ENCODE measurements at regions not wholly inside any gene's neighbourhood (a gene's known extent, or its start where the extent isn't known, plus 50 kb on each side); places are given as distances from the start of the nearest gene placed in this dataset.

DNA sequence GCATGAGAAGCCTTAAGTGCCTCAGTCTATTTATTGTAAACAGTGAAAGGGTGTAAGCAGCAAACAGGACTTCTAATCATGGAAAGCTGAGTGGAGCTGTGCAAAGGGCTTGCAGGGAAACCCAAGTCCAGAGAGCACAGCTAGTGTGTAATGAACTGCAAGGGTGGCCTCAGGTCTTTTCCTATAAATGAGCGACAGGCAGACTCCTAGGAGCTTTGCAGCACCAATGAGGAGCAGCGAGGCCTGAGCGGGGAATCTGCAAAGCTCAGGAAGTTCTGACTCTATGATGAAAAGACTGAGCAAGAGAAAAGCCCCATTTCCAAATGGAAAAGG lies 250.1 kb upstream of the MAP3K1 start:
- no peak overlapping the region for H3K27ac ChIP-seq (ENCODE audit: control insufficient read depth, insufficient read depth, low read length)
- H2AFZ ChIP-seq (ENCODE audit: control insufficient read depth, low read length), result no peak overlapping the region
- DNase-seq (ENCODE audit: low read depth, low spot score) (no peak), FAIRE-seq (no peak)
- no peaks in the 10 kb centered on the region for H4K20me1 ChIP-seq (ENCODE audit: control insufficient read depth, extremely low read depth, insufficient read depth, low read length)
- dilution Hi-C loops (cut with MboI; ENCODE audit: extremely low pct_ligation_motif_present, low sequenced_read_pairs), result no loop called here
- no peak for TF ChIP-seq EZH2 (IDR thresholded peaks at IDR 0.05; ENCODE audit: low read length)
- TF ChIP-seq, protein P1, sequence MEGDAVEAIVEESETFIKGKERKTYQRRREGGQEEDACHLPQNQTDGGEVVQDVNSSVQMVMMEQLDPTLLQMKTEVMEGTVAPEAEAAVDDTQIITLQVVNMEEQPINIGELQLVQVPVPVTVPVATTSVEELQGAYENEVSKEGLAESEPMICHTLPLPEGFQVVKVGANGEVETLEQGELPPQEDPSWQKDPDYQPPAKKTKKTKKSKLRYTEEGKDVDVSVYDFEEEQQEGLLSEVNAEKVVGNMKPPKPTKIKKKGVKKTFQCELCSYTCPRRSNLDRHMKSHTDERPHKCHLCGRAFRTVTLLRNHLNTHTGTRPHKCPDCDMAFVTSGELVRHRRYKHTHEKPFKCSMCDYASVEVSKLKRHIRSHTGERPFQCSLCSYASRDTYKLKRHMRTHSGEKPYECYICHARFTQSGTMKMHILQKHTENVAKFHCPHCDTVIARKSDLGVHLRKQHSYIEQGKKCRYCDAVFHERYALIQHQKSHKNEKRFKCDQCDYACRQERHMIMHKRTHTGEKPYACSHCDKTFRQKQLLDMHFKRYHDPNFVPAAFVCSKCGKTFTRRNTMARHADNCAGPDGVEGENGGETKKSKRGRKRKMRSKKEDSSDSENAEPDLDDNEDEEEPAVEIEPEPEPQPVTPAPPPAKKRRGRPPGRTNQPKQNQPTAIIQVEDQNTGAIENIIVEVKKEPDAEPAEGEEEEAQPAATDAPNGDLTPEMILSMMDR (optimal IDR thresholded peaks at IDR 0.05 in 1 of 3, IDR thresholded peaks at IDR 0.05 in 1 of 3, conservative IDR thresholded peaks at IDR 0.05 in 1 of 3; ENCODE audit: extremely low read depth in 1 of 3, insufficient read depth in 2 of 3, low read length in 3 of 3), result no peak
- H3K36me3 ChIP-seq (ENCODE audit: control insufficient read depth in 2 of 2, extremely low read depth in 1 of 2, insufficient read depth in 2 of 2, low read length in 2 of 2), result no peaks in the 10 kb centered on the region
- no peak overlapping the region for H3K4me2 ChIP-seq (ENCODE audit: control insufficient read depth, extremely low read depth, insufficient read depth, low read depth, low read length)
- H3K9me1 ChIP-seq (ENCODE audit: control insufficient read depth, extremely low read depth, insufficient read depth, low read length), result no peaks in the 10 kb centered on the region
- no peak overlapping the region for H3K9ac ChIP-seq (ENCODE audit: control insufficient read depth, extremely low read depth, insufficient read depth, low read length)
- H3K27me3 ChIP-seq (ENCODE audit: control insufficient read depth, extremely low read depth, insufficient read depth, low read length), result no peaks in the 10 kb centered on the region
- no peaks in the 10 kb centered on the region for H3K9me3 ChIP-seq (ENCODE audit: control insufficient read depth, low read depth, low read length)
- H3K79me2 ChIP-seq (ENCODE audit: control insufficient read depth, insufficient read depth, low read length), result no peaks in the 10 kb centered on the region
- H3K4me3 ChIP-seq (ENCODE audit: control insufficient read depth in 2 of 3, extremely low read depth in 1 of 3, insufficient read depth in 2 of 3, low read depth in 1 of 3, low read length in 3 of 3), result no peak overlapping the region
- H3K4me1 ChIP-seq (ENCODE audit: control insufficient read depth, extremely low read depth, insufficient read depth, low read length), result peaks cover 13% of the 10 kb centered on the region

GRCh38 chr5:56564541-56565282 lies 250.6 kb upstream of the MAP3K1 start:
- no peak for FAIRE-seq
- Histone ChIP-seq H3K9me1 (ENCODE audit: control insufficient read depth, extremely low read depth, insufficient read depth, low read length) (no peaks in the 10 kb centered on the region), H3K4me3 (ENCODE audit: control insufficient read depth in 2 of 3, extremely low read depth in 1 of 3, insufficient read depth in 2 of 3, low read depth in 1 of 3, low read length in 3 of 3) (no peak overlapping the region), H4K20me1 (ENCODE audit: control insufficient read depth, extremely low read depth, insufficient read depth, low read length) (no peaks in the 10 kb centered on the region), H3K27me3 (ENCODE audit: control insufficient read depth, extremely low read depth, insufficient read depth, low read length) (no peaks in the 10 kb centered on the region), H3K27ac (ENCODE audit: control insufficient read depth, insufficient read depth, low read length) (no peak overlapping the region), H3K4me2 (ENCODE audit: control insufficient read depth, extremely low read depth, insufficient read depth, low read depth, low read length) (no peak overlapping the region), H3K36me3 (ENCODE audit: control insufficient read depth in 2 of 2, extremely low read depth in 1 of 2, insufficient read depth in 2 of 2, low read length in 2 of 2) (no peaks in the 10 kb centered on the region), H3K9ac (ENCODE audit: control insufficient read depth, extremely low read depth, insufficient read depth, low read length) (no peak overlapping the region), H3K9me3 (ENCODE audit: control insufficient read depth, low read depth, low read length) (no peaks in the 10 kb centered on the region), H3K4me1 (ENCODE audit: control insufficient read depth, extremely low read depth, insufficient read depth, low read length) (peaks cover 13% of the 10 kb centered on the region), H2AFZ (ENCODE audit: control insufficient read depth, low read length) (no peak overlapping the region), H3K79me2 (ENCODE audit: control insufficient read depth, insufficient read depth, low read length) (no peaks in the 10 kb centered on the region)
- no peak for DNase-seq (ENCODE audit: low read depth, low spot score)
- dilution Hi-C loops (cut with MboI; ENCODE audit: extremely low pct_ligation_motif_present, low sequenced_read_pairs), result no loop called here
- TF ChIP-seq, protein P1 (optimal IDR thresholded peaks at IDR 0.05 in 1 of 3, IDR thresholded peaks at IDR 0.05 in 1 of 3, conservative IDR thresholded peaks at IDR 0.05 in 1 of 3; ENCODE audit: extremely low read depth in 1 of 3, insufficient read depth in 2 of 3, low read length in 3 of 3), result no peak
- TF ChIP-seq EZH2 (IDR thresholded peaks at IDR 0.05; ENCODE audit: low read length), result no peak
